ENCODE measurements at regions not wholly inside any gene's neighbourhood (a gene's known extent, or its start where the extent isn't known, plus 50 kb on each side); places are given as distances from the start of the nearest gene placed in this dataset.

DNA sequence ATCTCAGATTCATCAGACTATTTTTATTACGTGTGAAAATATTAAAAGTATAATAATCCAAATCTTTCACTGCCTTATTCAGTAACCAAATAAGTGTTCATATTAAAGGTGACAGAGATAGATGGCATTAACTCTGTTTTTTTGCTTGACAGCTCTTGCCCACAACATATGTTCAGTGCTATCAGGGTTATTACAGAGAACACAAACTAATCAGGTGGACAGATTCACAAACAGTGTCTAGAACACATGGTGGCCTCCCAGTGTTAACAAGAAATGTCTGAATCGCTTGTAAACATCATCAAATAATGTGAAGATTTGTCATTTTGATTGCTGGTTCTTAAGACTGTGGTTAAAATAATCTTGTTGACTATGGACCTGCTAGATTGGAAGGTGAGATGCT is 609.1 kb upstream of the GRAMD2B start:
- no TSS peak for BruUV-seq (replicated peaks)

DNA sequence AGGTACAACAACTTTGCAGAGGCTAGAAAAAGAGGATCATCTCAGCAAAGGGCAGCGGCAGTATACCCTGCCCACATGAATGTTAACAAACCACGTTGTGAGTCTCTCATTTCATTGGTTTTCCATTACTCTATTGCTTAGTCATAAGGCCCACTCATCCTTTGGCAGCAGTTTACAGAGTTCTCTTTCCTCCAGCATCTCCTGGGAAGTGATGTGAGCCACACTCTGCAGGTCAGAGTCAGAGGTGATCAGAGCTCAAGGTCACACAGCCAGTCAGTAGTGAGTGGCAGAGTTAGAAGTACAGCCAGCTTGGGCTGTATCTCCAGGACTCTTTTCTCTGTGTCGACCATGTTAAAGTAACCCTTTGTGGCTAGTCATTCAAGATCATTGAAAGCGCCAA is 599.6 kb upstream of the GRAMD2B start:
- H3K27ac Mint-ChIP-seq (ENCODE audit: unreplicated experiment), result no peak overlapping the region
- POLR2A ChIA-PET, result no interaction called here
- no peaks in the 10 kb centered on the region for H3K4me1 ChIP-seq
- H3K9me3 Mint-ChIP-seq (ENCODE audit: unreplicated experiment), result no peaks in the 10 kb centered on the region
- BruUV-seq (replicated peaks), result no TSS peak
- no peaks in the 10 kb centered on the region for H3K36me3 Mint-ChIP-seq (ENCODE audit: insufficient read depth, unreplicated experiment)
- no peak overlapping the region for H3K4me3 ChIP-seq (ENCODE audit: low read depth, low read length)
- no peak for TF ChIP-seq CTCF (IDR thresholded peaks at IDR 0.05; ENCODE audit: insufficient read depth in 1 of 2, low read depth in 1 of 2, low read length in 1 of 2, severe bottlenecking in 1 of 2, unreplicated experiment in 1 of 2)
- no peaks in the 10 kb centered on the region for H3K27me3 Mint-ChIP-seq (ENCODE audit: insufficient read depth, unreplicated experiment)
- CTCF ChIA-PET, result no interaction called here
- DNase-seq, result no peak
- H3K4me3 Mint-ChIP-seq (ENCODE audit: unreplicated experiment), result no peak overlapping the region
- intact Hi-C loops (cut with micrococcal nuclease; ENCODE audit: unreplicated experiment), result no loop called here
- no peaks in the 10 kb centered on the region for H3K9me3 ChIP-seq
- no peaks in the 10 kb centered on the region for H3K36me3 ChIP-seq (ENCODE audit: control insufficient read depth, insufficient read depth, low read length)
- H3K27me3 ChIP-seq (replicated peaks; ENCODE audit: control insufficient read depth, insufficient read depth, low read length), result no peaks in the 10 kb centered on the region; the same call in 1 of the 2 replicates
- no peaks in the 10 kb centered on the region for H3K4me1 Mint-ChIP-seq (ENCODE audit: low read depth, unreplicated experiment)

More for the DNA sequence above, 609.1 kb upstream of the GRAMD2B start:
- ChIA-PET CTCF (no interaction called here), POLR2A (no interaction called here)
- Mint-ChIP-seq H3K4me3 (ENCODE audit: unreplicated experiment) (no peak overlapping the region), H3K36me3 (ENCODE audit: insufficient read depth, unreplicated experiment) (no peaks in the 10 kb centered on the region), H3K27me3 (ENCODE audit: insufficient read depth, unreplicated experiment) (peaks cover 2% of the 10 kb centered on the region), H3K9me3 (ENCODE audit: unreplicated experiment) (no peaks in the 10 kb centered on the region), H3K27ac (ENCODE audit: unreplicated experiment) (no peak overlapping the region), H3K4me1 (ENCODE audit: low read depth, unreplicated experiment) (no peaks in the 10 kb centered on the region)
- intact Hi-C loops (cut with micrococcal nuclease; ENCODE audit: unreplicated experiment), result no loop called here
- no peak for DNase-seq
- no peak for TF ChIP-seq CTCF (IDR thresholded peaks at IDR 0.05; ENCODE audit: insufficient read depth in 1 of 2, low read depth in 1 of 2, low read length in 1 of 2, severe bottlenecking in 1 of 2, unreplicated experiment in 1 of 2)
- no peaks in the 10 kb centered on the region for H3K27me3 ChIP-seq (replicated peaks; ENCODE audit: control insufficient read depth, insufficient read depth, low read length)
- no peaks in the 10 kb centered on the region for H3K4me1 ChIP-seq
- no peaks in the 10 kb centered on the region for H3K36me3 ChIP-seq (ENCODE audit: control insufficient read depth, insufficient read depth, low read length)
- no peaks in the 10 kb centered on the region for H3K9me3 ChIP-seq
- H3K4me3 ChIP-seq (ENCODE audit: low read depth, low read length), result no peak overlapping the region

GRCh38 chr5:125826214-125826613 is 597.0 kb upstream of the GRAMD2B start:
- Histone ChIP-seq H3K4me1 (no peaks in the 10 kb centered on the region), H3K27me3 (replicated peaks; ENCODE audit: control insufficient read depth, insufficient read depth, low read length) (no peaks in the 10 kb centered on the region; the same call in 1 of the 2 replicates), H3K9me3 (no peaks in the 10 kb centered on the region), H3K4me3 (ENCODE audit: low read depth, low read length) (no peak overlapping the region), H3K36me3 (ENCODE audit: control insufficient read depth, insufficient read depth, low read length) (no peaks in the 10 kb centered on the region)
- H3K9me3 Mint-ChIP-seq (ENCODE audit: unreplicated experiment), result no peaks in the 10 kb centered on the region
- no TSS peak for BruUV-seq (replicated peaks)
- H3K4me3 Mint-ChIP-seq (ENCODE audit: unreplicated experiment), result no peak overlapping the region
- H3K36me3 Mint-ChIP-seq (ENCODE audit: insufficient read depth, unreplicated experiment), result no peaks in the 10 kb centered on the region
- POLR2A ChIA-PET, result no interaction called here
- CTCF ChIA-PET, result no interaction called here
- no peak overlapping the region for H3K27ac Mint-ChIP-seq (ENCODE audit: unreplicated experiment)
- H3K27me3 Mint-ChIP-seq (ENCODE audit: insufficient read depth, unreplicated experiment), result no peaks in the 10 kb centered on the region
- no peak for TF ChIP-seq CTCF (IDR thresholded peaks at IDR 0.05; ENCODE audit: insufficient read depth in 1 of 2, low read depth in 1 of 2, low read length in 1 of 2, severe bottlenecking in 1 of 2, unreplicated experiment in 1 of 2)
- no peak for DNase-seq
- intact Hi-C loops (cut with micrococcal nuclease; ENCODE audit: unreplicated experiment), result no loop called here
- no peaks in the 10 kb centered on the region for H3K4me1 Mint-ChIP-seq (ENCODE audit: low read depth, unreplicated experiment)
